Panc1 (cell line): ENCODE measurements at regions not wholly inside any gene's neighbourhood (a gene's known extent, or its start where the extent isn't known, plus 50 kb on each side); places are given as distances from the start of the nearest gene placed in this dataset.
"Not testable (repeated sequence)": the region's sequence is repeated elsewhere in the genome, so short reads cannot be mapped to it uniquely, and the experiment has no call there.

Source experiments
- ATAC-seq: fragments of 200-7000 bp; cut with Tn5 transposase; 2 replicates; pipeline ENCODE4 v1.9.1; 2020; ENCODE audit warnings: mild to moderate bottlenecking, moderate library complexity
- BruUV-seq: library from RNA; stranded (reverse); fragments of 400-500 nt; replicated peaks from 2 replicates; lab custom pipeline; 2021; lab: Mats Ljungman, UMichigan
- CTCF ChIA-PET: fragments of 300-600 bp; sonication (Branson Sonifier 250); formaldehyde crosslinking; loops from one replicate; lab custom pipeline; 2022; ENCODE audit warnings: antibody characterized with exemption; lab: Charles Lee
- POLR2A ChIA-PET: fragments of 300-600 bp; sonication (Branson Sonifier 250); formaldehyde crosslinking; loops from one replicate; lab custom pipeline; 2022; ENCODE audit warnings: antibody characterized with exemption; lab: Charles Lee
- DNase-seq: peaks from one replicate; pipeline ENCODE4 v3.0.0-alpha.2; 2010; ENCODE audit warnings: low read depth, low spot score
- H3K27ac ChIP-seq: 2 replicates; pipeline ENCODE4 v1.5.1; 2011; ENCODE audit warnings: mild to moderate bottlenecking, low read length, inconsistent platforms
- H3K27me3 ChIP-seq: fragments of 200-500 bp; sonication (Bioruptor generic); 2 replicates; pipeline ENCODE4 v1.6.0; 2014; ENCODE audit warnings: low read length, inconsistent platforms; ENCODE audit not compliant: control insufficient read depth, insufficient read depth
- H3K36me3 ChIP-seq: fragments of 200-500 bp; sonication (Bioruptor generic); 2 replicates; pipeline ENCODE4 v1.5.1; 2014; ENCODE audit warnings: inconsistent platforms, mild to moderate bottlenecking, low read length, moderate library complexity; ENCODE audit not compliant: control insufficient read depth, insufficient read depth
- H3K4me1 ChIP-seq: 2 replicates; pipeline ENCODE4 v1.5.1; 2011; ENCODE audit warnings: inconsistent platforms, mild to moderate bottlenecking, low read length, moderate library complexity; ENCODE audit not compliant: control insufficient read depth, insufficient read depth
- H3K4me3 ChIP-seq, 2 experiments: 2 replicates each; pipeline ENCODE4 v1.5.1; 2011 to 2012; ENCODE audit warnings: low read depth in 2 of 2, low read length in 2 of 2, mild to moderate bottlenecking in 2 of 2, inconsistent platforms in 1 of 2, moderate library complexity in 1 of 2
- H3K9me3 ChIP-seq: fragments of 200-500 bp; sonication (Bioruptor generic); 2 replicates; pipeline ENCODE4 v1.5.1; 2014; ENCODE audit warnings: low read depth, mild to moderate bottlenecking, inconsistent platforms, low read length, moderate library complexity; ENCODE audit not compliant: control insufficient read depth, insufficient read depth
- POLR2AphosphoS5 ChIP-seq: IDR thresholded peaks from 2 replicates; pipeline ENCODE4 v1.6.1; 2012; ENCODE audit warnings: mild to moderate bottlenecking, low read depth, low read length, moderate library complexity
- SIN3A ChIP-seq: IDR thresholded peaks from 2 replicates; pipeline ENCODE4 v1.6.1; 2012; ENCODE audit warnings: low read depth, mild to moderate bottlenecking, low read length, moderate library complexity, borderline replicate concordance; ENCODE audit not compliant: insufficient read depth
- TCF7L2 ChIP-seq: IDR thresholded peaks from 2 replicates; pipeline ENCODE4 v1.6.1; 2011; ENCODE audit warnings: mild to moderate bottlenecking, low read depth, low read length, inconsistent platforms
- in situ Hi-C: cut with HindIII; loops from 2 replicates; pipeline ENCODE4 v1.10.0; 2016; ENCODE audit warnings: low sequenced_read_pairs, low pct_unique_long_range_greater_than_20kb
- intact Hi-C: fragments of 100-400 bp; cut with micrococcal nuclease; formaldehyde crosslinking; loops from one replicate; pipeline ENCODE4 v1.10.0; 2022; ENCODE audit not compliant: unreplicated experiment
- TF ChIP-seq, protein P1 (sequence below): fragments of 450-650 bp; IDR thresholded peaks from 2 replicates; pipeline ENCODE4 v1.5.1; 2017; ENCODE audit warnings: mild to moderate bottlenecking
- TF ChIP-seq, protein P2 (sequence below), 2 experiments: IDR thresholded peaks; 2 replicates each; pipeline ENCODE4 v1.6.1; 2011 to 2012; ENCODE audit warnings: low read depth in 2 of 2, control low read depth in 1 of 2, low read length in 1 of 2, mild to moderate bottlenecking in 1 of 2, moderate library complexity in 1 of 2; ENCODE audit not compliant: insufficient read depth in 1 of 2

DNA sequence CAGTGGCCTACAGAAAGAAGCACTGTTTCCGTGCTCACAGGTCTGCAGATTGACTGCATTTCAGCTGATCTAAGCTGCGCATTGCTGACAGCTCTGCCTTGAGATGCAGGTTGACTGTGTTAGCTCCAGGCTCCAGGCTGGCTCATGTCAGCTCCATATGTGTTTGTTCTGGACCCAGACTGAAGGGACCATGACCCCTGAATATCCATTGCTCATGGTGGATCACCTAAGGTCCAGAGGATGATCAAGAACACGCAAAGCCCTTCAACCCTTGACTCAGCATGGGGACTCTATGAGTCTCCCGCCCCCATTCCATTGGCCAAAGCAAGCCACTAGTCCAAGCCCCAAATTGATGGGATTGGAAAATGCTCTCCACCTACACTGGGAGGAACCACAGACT is 239.3 kb upstream of the C16orf82 start:
- no peaks in the 10 kb centered on the region for H3K9me3 ChIP-seq
- H3K4me3 ChIP-seq, result no peak overlapping the region
- CTCF ChIA-PET, result no interaction called here
- DNase-seq (no peak), ATAC-seq (no peak)
- TF ChIP-seq POLR2AphosphoS5 (no peak), SIN3A (no peak), TCF7L2 (no peak)
- TF ChIP-seq, protein P1, sequence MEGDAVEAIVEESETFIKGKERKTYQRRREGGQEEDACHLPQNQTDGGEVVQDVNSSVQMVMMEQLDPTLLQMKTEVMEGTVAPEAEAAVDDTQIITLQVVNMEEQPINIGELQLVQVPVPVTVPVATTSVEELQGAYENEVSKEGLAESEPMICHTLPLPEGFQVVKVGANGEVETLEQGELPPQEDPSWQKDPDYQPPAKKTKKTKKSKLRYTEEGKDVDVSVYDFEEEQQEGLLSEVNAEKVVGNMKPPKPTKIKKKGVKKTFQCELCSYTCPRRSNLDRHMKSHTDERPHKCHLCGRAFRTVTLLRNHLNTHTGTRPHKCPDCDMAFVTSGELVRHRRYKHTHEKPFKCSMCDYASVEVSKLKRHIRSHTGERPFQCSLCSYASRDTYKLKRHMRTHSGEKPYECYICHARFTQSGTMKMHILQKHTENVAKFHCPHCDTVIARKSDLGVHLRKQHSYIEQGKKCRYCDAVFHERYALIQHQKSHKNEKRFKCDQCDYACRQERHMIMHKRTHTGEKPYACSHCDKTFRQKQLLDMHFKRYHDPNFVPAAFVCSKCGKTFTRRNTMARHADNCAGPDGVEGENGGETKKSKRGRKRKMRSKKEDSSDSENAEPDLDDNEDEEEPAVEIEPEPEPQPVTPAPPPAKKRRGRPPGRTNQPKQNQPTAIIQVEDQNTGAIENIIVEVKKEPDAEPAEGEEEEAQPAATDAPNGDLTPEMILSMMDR, result no peak
- TF ChIP-seq, protein P2, sequence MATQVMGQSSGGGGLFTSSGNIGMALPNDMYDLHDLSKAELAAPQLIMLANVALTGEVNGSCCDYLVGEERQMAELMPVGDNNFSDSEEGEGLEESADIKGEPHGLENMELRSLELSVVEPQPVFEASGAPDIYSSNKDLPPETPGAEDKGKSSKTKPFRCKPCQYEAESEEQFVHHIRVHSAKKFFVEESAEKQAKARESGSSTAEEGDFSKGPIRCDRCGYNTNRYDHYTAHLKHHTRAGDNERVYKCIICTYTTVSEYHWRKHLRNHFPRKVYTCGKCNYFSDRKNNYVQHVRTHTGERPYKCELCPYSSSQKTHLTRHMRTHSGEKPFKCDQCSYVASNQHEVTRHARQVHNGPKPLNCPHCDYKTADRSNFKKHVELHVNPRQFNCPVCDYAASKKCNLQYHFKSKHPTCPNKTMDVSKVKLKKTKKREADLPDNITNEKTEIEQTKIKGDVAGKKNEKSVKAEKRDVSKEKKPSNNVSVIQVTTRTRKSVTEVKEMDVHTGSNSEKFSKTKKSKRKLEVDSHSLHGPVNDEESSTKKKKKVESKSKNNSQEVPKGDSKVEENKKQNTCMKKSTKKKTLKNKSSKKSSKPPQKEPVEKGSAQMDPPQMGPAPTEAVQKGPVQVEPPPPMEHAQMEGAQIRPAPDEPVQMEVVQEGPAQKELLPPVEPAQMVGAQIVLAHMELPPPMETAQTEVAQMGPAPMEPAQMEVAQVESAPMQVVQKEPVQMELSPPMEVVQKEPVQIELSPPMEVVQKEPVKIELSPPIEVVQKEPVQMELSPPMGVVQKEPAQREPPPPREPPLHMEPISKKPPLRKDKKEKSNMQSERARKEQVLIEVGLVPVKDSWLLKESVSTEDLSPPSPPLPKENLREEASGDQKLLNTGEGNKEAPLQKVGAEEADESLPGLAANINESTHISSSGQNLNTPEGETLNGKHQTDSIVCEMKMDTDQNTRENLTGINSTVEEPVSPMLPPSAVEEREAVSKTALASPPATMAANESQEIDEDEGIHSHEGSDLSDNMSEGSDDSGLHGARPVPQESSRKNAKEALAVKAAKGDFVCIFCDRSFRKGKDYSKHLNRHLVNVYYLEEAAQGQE (IDR thresholded peaks at IDR 0.05; ENCODE audit: insufficient read depth in 1 of 2, low read depth in 2 of 2, low read length in 1 of 2), result no peak
- H3K27ac ChIP-seq, result no peak overlapping the region
- POLR2A ChIA-PET, result no interaction called here
- intact Hi-C loops, result no loop called here
- in situ Hi-C loops, result no loop called here
- peaks cover 9% of the 10 kb centered on the region for H3K27me3 ChIP-seq
- H3K36me3 ChIP-seq, result no peaks in the 10 kb centered on the region
- BruUV-seq, result no TSS peak
- no peaks in the 10 kb centered on the region for H3K4me1 ChIP-seq

DNA sequence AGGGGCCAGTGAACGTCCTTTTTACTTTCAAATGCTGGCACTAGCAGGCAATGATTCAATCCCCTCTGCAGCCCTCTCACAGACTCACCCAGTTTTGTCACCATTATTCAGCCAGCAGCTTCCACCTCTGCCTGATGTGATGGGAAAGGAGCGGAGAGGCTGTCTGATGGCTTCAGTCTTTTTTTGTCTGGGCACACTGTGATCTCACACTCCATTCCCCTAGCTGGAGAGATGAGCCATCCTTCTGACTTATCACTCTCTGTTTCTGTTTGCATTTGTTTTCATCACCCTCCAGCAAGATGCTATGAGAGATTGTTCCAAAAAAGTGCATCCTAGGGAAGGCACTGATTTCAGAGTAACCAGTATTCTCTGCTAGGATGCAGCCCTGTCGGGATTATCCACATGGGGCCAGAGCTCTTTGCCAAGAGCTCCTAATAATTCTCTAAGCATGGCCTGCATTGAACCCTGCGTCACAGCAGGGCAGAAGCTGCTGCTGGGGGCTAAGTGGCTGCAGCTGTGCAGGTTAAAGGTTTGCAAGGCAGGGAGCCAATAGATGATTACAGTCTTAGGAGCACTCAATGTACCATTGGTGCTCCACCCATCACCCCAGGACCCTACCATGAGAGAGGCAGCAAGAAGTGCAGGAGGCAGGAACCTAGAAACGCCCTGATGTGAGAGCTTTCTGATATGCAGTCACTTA is 236.1 kb upstream of the C16orf82 start:
- no peaks in the 10 kb centered on the region for H3K9me3 ChIP-seq
- intact Hi-C loops, result no loop called here

GRCh38 chr16:26836114-26836513 is 230.6 kb upstream of the C16orf82 start:
- H3K9me3 ChIP-seq, POLR2A ChIA-PET, H3K4me3 ChIP-seq, ATAC-seq, H3K27ac ChIP-seq, H3K27me3 ChIP-seq, DNase-seq, H3K36me3 ChIP-seq, in situ Hi-C loops, H3K4me1 ChIP-seq, BruUV-seq, intact Hi-C loops: not testable (repeated sequence)
- CTCF ChIA-PET, result interaction anchor here (0.6 kb wide), 1 partner anchor 34 kb away, joined by 6 read pairs; no protein-coding TSS in a partner anchor

More for the DNA sequence above, 236.1 kb upstream of the C16orf82 start:
- ATAC-seq (no peak), DNase-seq (no peak)
- no peaks in the 10 kb centered on the region for H3K4me1 ChIP-seq
- CTCF ChIA-PET, result interaction anchor here (0.5 kb wide), 1 partner anchor 32 kb away, joined by 3 read pairs; no protein-coding TSS in a partner anchor
- no peak overlapping the region for H3K27ac ChIP-seq
- no TSS peak for BruUV-seq
- POLR2A ChIA-PET, result no interaction called here
- no peaks in the 10 kb centered on the region for H3K36me3 ChIP-seq
- H3K27me3 ChIP-seq, result peaks cover 5% of the 10 kb centered on the region
- H3K4me3 ChIP-seq, result no peak overlapping the region
- in situ Hi-C loops, result no loop called here
- TF ChIP-seq POLR2AphosphoS5 (no peak), SIN3A (no peak)
